Esophagus squamous epithelium (tissue), 5 donors: ENCODE measurements at regions not wholly inside any gene's neighbourhood (a gene's known extent, or its start where the extent isn't known, plus 50 kb on each side); places are given as distances from the start of the nearest gene placed in this dataset.

Source experiments
- DNase-seq: peaks from one replicate; lab custom pipeline; 2025; lab: John Stamatoyannopoulos, UW
- H3K27ac ChIP-seq, 4 donors: fragments of 200-600 bp; sonication (generic); one replicate each; pipeline ENCODE4 v1.5.1; 2016 to 2019; ENCODE audit warnings: mild to moderate bottlenecking in 1 of 4
- H3K27me3 ChIP-seq, 4 donors: fragments of 200-600 bp; sonication (generic); 1 replicate in 3 of 4; 2 replicates in 1 of 4; pipeline versions ENCODE4 v1.5.1 to v1.6.0; 2017 to 2021; ENCODE audit warnings: antibody characterized with exemption in 1 of 4
- H3K36me3 ChIP-seq, 3 donors: fragments of 200-600 bp; sonication (generic); one replicate each; pipeline ENCODE4 v1.5.1; 2016 to 2019
- H3K4me1 ChIP-seq, 3 donors: fragments of 200-600 bp; sonication (generic); one replicate each; pipeline ENCODE4 v1.5.1; 2017 to 2019
- H3K4me3 ChIP-seq, 4 donors: fragments of 200-600 bp; sonication (generic); 1 replicate in 3 of 4; 2 replicates in 1 of 4; pipeline ENCODE4 v1.5.1; 2016 to 2019; ENCODE audit warnings: mild to moderate bottlenecking in 2 of 4, moderate library complexity in 1 of 4
- H3K9me3 ChIP-seq, 3 donors: fragments of 200-600 bp; sonication (generic); one replicate each; pipeline ENCODE4 v1.5.1; 2016 to 2019
- POLR2A ChIP-seq, 4 donors: fragments of 450-650 bp; IDR thresholded peaks; one replicate each; pipeline ENCODE4 v1.6.1; 2017; ENCODE audit warnings: antibody characterized with exemption in 4 of 4, mild to moderate bottlenecking in 4 of 4, moderate library complexity in 3 of 4
- WGBS, 2 donors: methylation state at CpG; one replicate each; pipeline ENCODE4 v1.1.5; 2018; 5-methylcytosine and 5-hydroxymethylcytosine counted together
- intact Hi-C: fragments of 100-400 bp; cut with DNase I; formaldehyde crosslinking; loops from one replicate; pipeline ENCODE4 v1.15.0; 2022
- TF ChIP-seq, protein P1 (sequence below), 6 experiments: fragments of 450-650 bp in 4 of 6; fragments of 200-600 bp in 2 of 6; sonication (generic) in 2 of 6; IDR thresholded peaks; one replicate each; pipeline ENCODE4 v1.5.1; 2016 to 2019; ENCODE audit warnings: antibody characterized with exemption in 6 of 6, mild to moderate bottlenecking in 4 of 6, moderate library complexity in 4 of 6
- donor health status: DM: yes; HTN: yes; CAD: no.

- H3K27ac ChIP-seq, result no peak overlapping the region
- intact Hi-C loops, result no loop called here
- TF ChIP-seq POLR2A (IDR thresholded peaks at IDR 0.05), result no peak
- TF ChIP-seq, protein P1, sequence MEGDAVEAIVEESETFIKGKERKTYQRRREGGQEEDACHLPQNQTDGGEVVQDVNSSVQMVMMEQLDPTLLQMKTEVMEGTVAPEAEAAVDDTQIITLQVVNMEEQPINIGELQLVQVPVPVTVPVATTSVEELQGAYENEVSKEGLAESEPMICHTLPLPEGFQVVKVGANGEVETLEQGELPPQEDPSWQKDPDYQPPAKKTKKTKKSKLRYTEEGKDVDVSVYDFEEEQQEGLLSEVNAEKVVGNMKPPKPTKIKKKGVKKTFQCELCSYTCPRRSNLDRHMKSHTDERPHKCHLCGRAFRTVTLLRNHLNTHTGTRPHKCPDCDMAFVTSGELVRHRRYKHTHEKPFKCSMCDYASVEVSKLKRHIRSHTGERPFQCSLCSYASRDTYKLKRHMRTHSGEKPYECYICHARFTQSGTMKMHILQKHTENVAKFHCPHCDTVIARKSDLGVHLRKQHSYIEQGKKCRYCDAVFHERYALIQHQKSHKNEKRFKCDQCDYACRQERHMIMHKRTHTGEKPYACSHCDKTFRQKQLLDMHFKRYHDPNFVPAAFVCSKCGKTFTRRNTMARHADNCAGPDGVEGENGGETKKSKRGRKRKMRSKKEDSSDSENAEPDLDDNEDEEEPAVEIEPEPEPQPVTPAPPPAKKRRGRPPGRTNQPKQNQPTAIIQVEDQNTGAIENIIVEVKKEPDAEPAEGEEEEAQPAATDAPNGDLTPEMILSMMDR (IDR thresholded peaks at IDR 0.05), result no peak
- H3K9me3 ChIP-seq, result no peaks in the 10 kb centered on the region
- H3K27me3 ChIP-seq, result peaks cover 0 to 12% (median 0%) of the 10 kb centered on the region in 4 donors
- H3K4me3 ChIP-seq, result no peak overlapping the region
- H3K4me1 ChIP-seq, result peaks cover 0 to 18% (median 0%) of the 10 kb centered on the region in 3 donors
- DNase-seq, result no peak
- 35 to 51% methylated on average over 7 of the region's 7 CpGs for WGBS, 2 donors
- no peaks in the 10 kb centered on the region for H3K36me3 ChIP-seq
Measured at GRCh38 chr2:239540174-239540573, 139.4 kb upstream of the HDAC4 start.

- 78 to 89% methylated on average over 10 of the region's 11 CpGs for WGBS, 2 donors
- no peak for DNase-seq
- H3K27ac ChIP-seq, result no peak overlapping the region
- H3K36me3 ChIP-seq, result no peaks in the 10 kb centered on the region
- no peak overlapping the region for H3K4me3 ChIP-seq
- peaks cover 0 to 12% (median 0%) of the 10 kb centered on the region in 4 donors for H3K27me3 ChIP-seq
- no peak for TF ChIP-seq POLR2A (IDR thresholded peaks at IDR 0.05)
- TF ChIP-seq, protein P1 (IDR thresholded peaks at IDR 0.05), result no peak
- H3K4me1 ChIP-seq, result peaks cover 0 to 18% (median 0%) of the 10 kb centered on the region in 3 donors
- H3K9me3 ChIP-seq, result no peaks in the 10 kb centered on the region
- intact Hi-C loops, result no loop called here
Measured at GRCh38 chr2:239539776-239540100, 138.9 kb upstream of the HDAC4 start.

GRCh38 chr2:239539083-239539775 is 138.4 kb upstream of the HDAC4 start:
- Histone ChIP-seq H3K27me3 (peaks cover 0 to 12% (median 0%) of the 10 kb centered on the region in 4 donors), H3K4me3 (no peak overlapping the region), H3K27ac (no peak overlapping the region), H3K9me3 (no peaks in the 10 kb centered on the region), H3K36me3 (no peaks in the 10 kb centered on the region), H3K4me1 (peaks cover 0 to 14% (median 0%) of the 10 kb centered on the region in 3 donors)
- DNase-seq, result no peak
- TF ChIP-seq, protein P1 (IDR thresholded peaks at IDR 0.05), result no peak
- intact Hi-C loops, result no loop called here
- WGBS, 2 donors, result 70 to 76% methylated on average over 7 of the region's 7 CpGs

DNA sequence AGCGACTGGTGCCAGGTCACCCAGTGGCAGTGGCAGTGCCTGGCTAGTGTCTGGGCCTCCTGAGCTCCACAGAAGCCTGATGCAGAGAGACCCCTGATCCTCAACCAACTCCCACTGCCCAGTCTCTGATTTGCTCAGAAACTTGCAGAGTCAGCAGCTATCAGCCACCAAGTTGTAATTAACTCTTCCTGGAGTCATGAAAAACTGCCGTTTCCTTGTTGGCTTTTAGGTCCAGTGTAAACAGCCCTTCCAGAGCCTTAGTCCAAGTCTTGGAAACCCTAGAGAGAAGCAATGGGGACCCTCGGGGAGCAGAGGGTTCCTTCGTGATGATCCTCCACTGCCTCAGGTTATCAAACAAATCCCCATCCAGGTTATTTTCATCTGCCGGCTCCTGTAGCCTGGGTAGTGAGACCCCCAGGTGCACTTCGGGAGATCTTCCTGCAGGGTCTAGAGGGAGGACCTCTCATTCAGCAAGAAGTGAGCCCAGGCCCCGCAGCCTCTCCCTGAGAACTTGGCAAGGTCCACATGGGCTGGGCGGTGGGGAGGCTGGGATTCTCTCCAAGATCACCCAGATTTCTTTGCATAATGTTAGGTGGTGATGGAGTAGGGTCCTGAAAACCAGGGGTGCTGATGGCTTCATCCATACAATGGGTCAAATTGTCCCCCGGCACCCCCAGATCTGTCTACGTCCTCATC is 137.7 kb upstream of the HDAC4 start:
- no peak for DNase-seq
- WGBS, 2 donors, result 72 to 87% methylated on average over 6 to 7 of the region's 10 CpGs

More for the DNA sequence above, 137.7 kb upstream of the HDAC4 start:
- H3K4me3 ChIP-seq, result no peak overlapping the region
- TF ChIP-seq POLR2A (IDR thresholded peaks at IDR 0.05), result no peak
- TF ChIP-seq, protein P1 (IDR thresholded peaks at IDR 0.05), result no peak
- H3K27ac ChIP-seq, result no peak overlapping the region
- H3K36me3 ChIP-seq, result no peaks in the 10 kb centered on the region
- H3K27me3 ChIP-seq, result peaks cover 0 to 12% (median 0%) of the 10 kb centered on the region in 4 donors
- H3K9me3 ChIP-seq, result no peaks in the 10 kb centered on the region
- intact Hi-C loops, result no loop called here
- peaks cover under 1 to 14% (median 4%) of the 10 kb centered on the region in 3 donors for H3K4me1 ChIP-seq
